Esophagus squamous epithelium (tissue), 4 donors: ENCODE measurements at regions not wholly inside any gene's neighbourhood (a gene's known extent, or its start where the extent isn't known, plus 50 kb on each side); places are given as distances from the start of the nearest gene placed in this dataset.

Source experiments
- POLR2A ChIP-seq, 4 donors: fragments of 450-650 bp; IDR thresholded peaks; one replicate each; pipeline ENCODE4 v1.6.1; 2017; ENCODE audit warnings: antibody characterized with exemption in 4 of 4, mild to moderate bottlenecking in 4 of 4, moderate library complexity in 3 of 4
- TF ChIP-seq, protein P1 (sequence below), 6 experiments: fragments of 450-650 bp in 4 of 6; fragments of 200-600 bp in 2 of 6; sonication (generic) in 2 of 6; IDR thresholded peaks; one replicate each; pipeline ENCODE4 v1.5.1; 2016 to 2019; ENCODE audit warnings: antibody characterized with exemption in 6 of 6, mild to moderate bottlenecking in 4 of 6, moderate library complexity in 4 of 6

DNA sequence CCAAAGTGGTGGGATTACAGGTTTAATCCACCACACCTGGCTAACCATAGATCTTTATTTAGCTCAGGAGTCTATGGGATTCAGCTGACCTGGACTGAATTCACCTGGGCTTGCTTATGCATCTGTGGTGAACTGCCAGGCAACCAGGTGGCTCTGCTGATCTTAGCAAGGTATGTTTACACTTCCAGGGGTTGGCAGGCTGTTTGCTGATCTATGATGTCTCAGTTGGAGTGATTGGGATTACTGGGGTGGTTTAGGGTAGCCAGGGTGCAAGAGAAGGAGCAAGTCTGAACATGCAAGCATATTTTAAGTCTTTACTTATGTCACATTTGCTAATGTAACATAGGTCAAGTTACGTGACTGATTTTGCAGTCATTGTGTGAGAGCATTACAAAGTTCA, 63.6 kb upstream of the JAK2 start:
- TF ChIP-seq, protein P1, sequence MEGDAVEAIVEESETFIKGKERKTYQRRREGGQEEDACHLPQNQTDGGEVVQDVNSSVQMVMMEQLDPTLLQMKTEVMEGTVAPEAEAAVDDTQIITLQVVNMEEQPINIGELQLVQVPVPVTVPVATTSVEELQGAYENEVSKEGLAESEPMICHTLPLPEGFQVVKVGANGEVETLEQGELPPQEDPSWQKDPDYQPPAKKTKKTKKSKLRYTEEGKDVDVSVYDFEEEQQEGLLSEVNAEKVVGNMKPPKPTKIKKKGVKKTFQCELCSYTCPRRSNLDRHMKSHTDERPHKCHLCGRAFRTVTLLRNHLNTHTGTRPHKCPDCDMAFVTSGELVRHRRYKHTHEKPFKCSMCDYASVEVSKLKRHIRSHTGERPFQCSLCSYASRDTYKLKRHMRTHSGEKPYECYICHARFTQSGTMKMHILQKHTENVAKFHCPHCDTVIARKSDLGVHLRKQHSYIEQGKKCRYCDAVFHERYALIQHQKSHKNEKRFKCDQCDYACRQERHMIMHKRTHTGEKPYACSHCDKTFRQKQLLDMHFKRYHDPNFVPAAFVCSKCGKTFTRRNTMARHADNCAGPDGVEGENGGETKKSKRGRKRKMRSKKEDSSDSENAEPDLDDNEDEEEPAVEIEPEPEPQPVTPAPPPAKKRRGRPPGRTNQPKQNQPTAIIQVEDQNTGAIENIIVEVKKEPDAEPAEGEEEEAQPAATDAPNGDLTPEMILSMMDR (IDR thresholded peaks at IDR 0.05): no peak
- TF ChIP-seq POLR2A (IDR thresholded peaks at IDR 0.05): no peak
